ELR (cell line): ENCODE measurements at regions not wholly inside any gene's neighbourhood (a gene's known extent, or its start where the extent isn't known, plus 50 kb on each side); places are given as distances from the start of the nearest gene placed in this dataset.

Experiments
- DNase-seq: peaks from one replicate; pipeline ENCODE4 v3.0.0-alpha.2; 2015; ENCODE audit warnings: low read depth

DNA sequence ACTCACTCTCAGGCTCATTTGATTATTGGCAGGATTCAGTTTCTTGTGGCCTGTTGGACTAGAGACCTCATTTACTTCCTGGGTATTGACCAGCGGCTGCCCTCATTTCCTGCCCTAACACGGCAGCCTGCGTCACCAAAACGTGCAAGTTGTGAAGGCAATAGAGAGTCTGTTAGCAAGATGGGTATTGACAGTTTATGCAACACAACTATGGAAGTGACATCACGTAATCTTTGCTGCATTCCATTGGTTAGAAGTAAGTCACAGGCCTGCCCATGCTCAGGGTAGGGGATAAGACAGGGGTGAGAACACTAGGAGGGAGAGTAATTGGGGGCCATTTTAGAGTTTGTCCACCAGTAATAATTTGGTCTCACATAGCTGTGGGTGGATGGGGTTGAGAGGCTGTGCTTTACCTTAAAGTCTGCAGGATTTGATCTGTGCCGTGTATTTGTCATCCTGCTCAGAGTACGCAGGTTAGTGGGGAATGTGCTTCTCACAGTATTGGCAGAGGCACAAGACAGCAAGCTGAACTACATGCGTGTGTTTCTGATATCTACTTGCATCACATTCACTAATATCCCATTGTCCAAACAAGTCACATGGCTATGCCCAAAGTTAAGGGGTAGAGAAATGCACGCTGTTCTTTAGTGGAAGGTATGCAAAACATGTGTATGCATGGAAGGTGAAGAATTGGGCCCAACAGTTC, 83.3 kb downstream of the EDEM1 start:
- no peak for DNase-seq

GRCh38 chr3:5271372-5271683, 83.8 kb downstream of the EDEM1 start:
- no peak for DNase-seq

DNA sequence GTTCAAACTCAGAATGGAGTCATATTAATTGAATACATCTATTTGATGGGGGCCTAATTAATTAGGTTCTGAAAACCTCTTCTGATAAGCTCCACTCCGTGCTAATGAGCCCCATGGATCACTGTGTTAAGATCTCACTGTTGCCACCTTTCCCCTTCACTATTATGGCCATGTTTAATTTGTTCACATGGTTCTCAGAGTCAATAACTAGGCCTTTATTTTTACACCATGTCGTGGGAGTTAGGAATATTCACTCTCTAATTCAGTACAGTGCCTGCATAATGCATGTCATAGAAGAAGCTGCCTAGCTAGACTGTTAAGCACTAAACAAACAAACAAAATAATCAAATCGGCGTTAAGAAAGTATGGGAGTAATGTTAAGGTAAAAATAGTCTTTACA, 84.9 kb downstream of the EDEM1 start:
- DNase-seq: no peak

GRCh38 chr3:5274091-5274490, 86.6 kb downstream of the EDEM1 start:
- no peak for DNase-seq

DNA sequence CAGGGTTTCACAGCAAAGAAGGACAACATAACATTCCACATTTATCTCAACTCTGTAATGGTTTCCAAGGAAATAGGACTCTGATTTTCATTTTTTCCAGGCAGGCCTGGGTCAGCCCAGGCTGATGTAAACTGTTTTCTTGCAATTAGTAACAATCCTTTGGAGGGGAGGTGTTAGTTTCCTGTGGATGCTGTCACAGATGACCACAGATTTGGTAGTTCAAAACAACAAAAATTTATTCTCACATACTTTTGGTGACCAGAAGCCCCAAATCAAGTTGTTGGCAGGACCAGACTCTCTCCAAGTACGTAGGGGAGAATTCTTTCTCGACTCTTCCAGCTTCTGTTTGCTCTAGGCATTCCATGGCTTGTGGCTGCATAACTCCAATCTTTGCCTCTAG, 88.0 kb downstream of the EDEM1 start:
- no peak for DNase-seq

GRCh38 chr3:5276934-5277333, 89.4 kb downstream of the EDEM1 start:
- no peak for DNase-seq

DNA sequence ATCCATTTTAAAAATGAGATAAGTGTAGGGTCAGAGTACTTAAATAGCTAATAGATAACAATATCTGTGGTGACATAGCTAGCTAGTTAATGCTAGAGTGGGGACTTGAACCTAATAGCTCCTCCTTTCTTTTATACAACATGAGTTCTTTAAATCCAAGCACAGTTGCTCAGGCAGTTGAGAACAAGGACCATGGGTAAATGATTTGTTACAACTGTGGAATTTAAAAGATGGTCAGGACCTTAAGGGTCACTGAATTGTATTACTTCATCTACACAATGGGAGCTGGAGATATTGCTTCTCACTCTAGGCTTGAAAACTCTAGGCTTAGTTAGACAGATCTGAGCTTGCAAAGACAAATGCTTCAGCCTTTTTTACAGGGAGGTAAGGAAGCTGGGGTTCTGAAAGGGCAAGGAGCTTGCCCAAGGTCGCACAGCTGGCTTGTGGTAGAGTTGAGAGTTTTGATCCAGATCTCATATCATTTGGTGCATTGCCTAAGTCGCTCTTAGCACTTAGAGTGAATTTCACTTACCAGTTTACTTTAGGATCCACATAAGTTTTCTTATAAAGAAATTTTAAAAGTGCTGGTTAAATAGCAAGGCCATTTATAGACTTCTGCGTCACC, 90.2 kb downstream of the EDEM1 start:
- no peak for DNase-seq

DNA sequence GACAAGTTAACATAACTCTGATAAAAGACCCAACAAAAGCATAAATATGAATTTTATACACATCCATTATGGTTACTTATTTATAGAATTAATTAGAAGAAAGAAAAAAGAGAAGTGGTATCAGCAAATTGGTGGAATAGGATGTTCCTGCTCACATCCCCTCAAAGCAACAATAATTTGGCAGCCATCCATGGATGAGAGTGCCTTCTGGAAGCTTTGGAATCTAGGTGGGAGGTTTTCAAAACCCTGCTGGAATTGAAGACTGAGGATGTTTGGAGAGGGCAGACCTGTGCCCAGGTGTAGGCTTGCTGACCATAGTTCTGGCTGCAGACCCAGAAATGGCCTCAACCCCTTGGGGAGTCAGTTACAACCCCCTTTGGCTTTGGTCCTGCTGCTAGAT, 91.2 kb downstream of the EDEM1 start:
- DNase-seq: no peak

DNA sequence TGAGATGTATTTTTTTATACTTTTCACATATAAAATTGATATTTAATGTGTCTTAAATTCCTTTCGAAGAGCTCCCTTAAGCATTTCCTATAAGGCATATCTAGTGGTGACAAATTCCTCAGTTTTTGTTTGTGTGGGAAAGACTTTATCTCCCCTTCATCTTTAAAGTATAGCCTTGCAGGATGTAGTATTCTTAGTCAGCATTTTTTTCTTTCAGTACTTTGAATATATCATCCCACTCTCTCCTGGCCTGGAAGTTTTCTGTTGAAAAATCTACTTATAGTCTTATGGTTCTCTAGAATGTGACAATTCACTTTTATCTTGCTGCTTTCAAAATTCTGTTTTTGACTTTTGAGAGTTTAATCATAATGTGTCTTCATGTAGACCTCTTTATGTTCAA, 95.2 kb downstream of the EDEM1 start:
- no peak for DNase-seq

GRCh38 chr3:5285439-5285838, 97.9 kb downstream of the EDEM1 start:
- DNase-seq: no peak

GRCh38 chr3:5290915-5291314, 103.4 kb downstream of the EDEM1 start:
- DNase-seq: no peak

GRCh38 chr3:5292512-5292911, 105.0 kb downstream of the EDEM1 start:
- DNase-seq: no peak

- no peak for DNase-seq
Measured at GRCh38 chr3:5293207-5293606, 105.7 kb downstream of the EDEM1 start.

DNA sequence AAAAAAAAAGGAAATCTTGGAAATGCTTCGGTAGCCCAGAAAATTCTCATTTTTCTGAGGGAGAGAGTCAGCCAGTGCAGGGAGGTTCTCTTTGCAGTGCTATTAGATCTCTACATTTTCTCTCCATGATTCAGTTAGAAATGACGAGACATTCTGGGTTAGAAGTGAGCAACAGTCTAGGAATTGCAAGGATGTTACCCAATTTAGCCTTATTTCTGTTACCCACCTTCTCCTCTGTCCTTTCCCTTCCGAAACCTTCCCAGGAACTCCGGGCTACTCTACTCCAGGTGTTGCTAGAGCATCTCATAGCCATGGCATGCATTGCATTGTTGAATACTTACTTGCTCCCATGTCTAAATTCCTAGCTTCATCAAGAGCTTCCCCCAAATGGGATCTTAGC, 106.8 kb downstream of the EDEM1 start:
- no peak for DNase-seq

- no peak for DNase-seq
Measured at GRCh38 chr3:5295191-5295690, 107.7 kb downstream of the EDEM1 start.

GRCh38 chr3:5296362-5296761, 108.9 kb downstream of the EDEM1 start:
- no peak for DNase-seq

- DNase-seq: no peak
Measured at GRCh38 chr3:5297895-5298294, 110.4 kb downstream of the EDEM1 start.

DNA sequence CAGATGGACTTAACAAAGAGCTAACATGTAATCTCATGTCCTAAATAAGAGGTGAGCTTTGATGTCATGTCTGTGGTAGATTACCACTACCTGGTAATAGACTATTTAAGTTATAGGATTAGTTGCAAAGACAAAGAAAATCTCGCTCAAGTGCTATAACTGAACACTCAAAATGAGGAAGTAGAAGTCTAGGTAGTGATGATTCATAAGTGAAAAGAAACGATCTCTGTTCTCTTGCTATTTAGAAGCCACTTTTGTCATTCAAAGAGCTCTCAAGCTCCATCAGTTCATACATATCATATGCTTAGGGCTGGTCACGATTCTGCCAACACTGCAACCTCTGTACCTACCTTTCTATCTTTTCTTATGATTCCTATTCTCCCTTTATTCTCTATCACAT, 110.9 kb downstream of the EDEM1 start:
- no peak for DNase-seq

GRCh38 chr3:5299161-5299560, 111.7 kb downstream of the EDEM1 start:
- no peak for DNase-seq

- no peak for DNase-seq
Measured at GRCh38 chr3:5300638-5301037, 113.1 kb downstream of the EDEM1 start.

GRCh38 chr3:5301651-5302297, 114.3 kb downstream of the EDEM1 start:
- peak; percentile 2 for DNase-seq

GRCh38 chr3:5302661-5303060, 115.2 kb downstream of the EDEM1 start:
- no peak for DNase-seq

GRCh38 chr3:5304188-5304587, 116.7 kb downstream of the EDEM1 start:
- DNase-seq: no peak
